DMS 273 treated with DMSO at 0.1 percent for 48 hours (cell line): ENCODE measurements at regions not wholly inside any gene's neighbourhood (a gene's known extent, or its start where the extent isn't known, plus 50 kb on each side); places are given as distances from the start of the nearest gene placed in this dataset.

Experiments
- DNase-seq: peaks from one replicate; lab custom pipeline; 2025; lab: John Stamatoyannopoulos, UW

- no peak for DNase-seq
Observed at GRCh38 chr2:184540246-184540789, 58.0 kb upstream of the ZNF804A start.

- no peak for DNase-seq
Observed at GRCh38 chr2:184541591-184541990, 56.7 kb upstream of the ZNF804A start.

GRCh38 chr2:184543832-184544231, 54.5 kb upstream of the ZNF804A start:
- no peak for DNase-seq
